GM21737 (cell line): ENCODE measurements at regions not wholly inside any gene's neighbourhood (a gene's known extent, or its start where the extent isn't known, plus 50 kb on each side); places are given as distances from the start of the nearest gene placed in this dataset.

Experiments
- ATAC-seq: cut with Tn5 transposase; IDR thresholded peaks from one replicate; pipeline ENCODE4 v1.9.1; 2021; ENCODE audit warnings: mild to moderate bottlenecking, moderate library complexity; ENCODE audit not compliant: unreplicated experiment

- no peak for ATAC-seq
These were observed 90.5 kb upstream of the SPRED2 start for GRCh38 chr2:65522922-65523321.

- no peak for ATAC-seq
These were observed 86.4 kb upstream of the SPRED2 start for GRCh38 chr2:65518751-65519150.

- ATAC-seq = no peak
These were observed 82.3 kb upstream of the SPRED2 start for GRCh38 chr2:65514555-65515195.

- no peak for ATAC-seq
These were observed 80.4 kb upstream of the SPRED2 start for GRCh38 chr2:65512783-65513182.

GRCh38 chr2:65511306-65511705, 78.9 kb upstream of the SPRED2 start:
- no peak for ATAC-seq

- no peak for ATAC-seq
These were observed 75.8 kb upstream of the SPRED2 start for GRCh38 chr2:65508225-65508624.

- no peak for ATAC-seq
These were observed 75.0 kb upstream of the SPRED2 start for GRCh38 chr2:65507102-65508069.

GRCh38 chr2:65504814-65505697, 72.7 kb upstream of the SPRED2 start:
- ATAC-seq = no peak

GRCh38 chr2:65504201-65504600, 71.8 kb upstream of the SPRED2 start:
- ATAC-seq = no peak

- no peak for ATAC-seq
These were observed 71.3 kb upstream of the SPRED2 start for GRCh38 chr2:65503746-65504145.

- ATAC-seq = no peak
These were observed 69.4 kb upstream of the SPRED2 start for GRCh38 chr2:65501836-65502235.

GRCh38 chr2:65501074-65501473, 68.7 kb upstream of the SPRED2 start:
- no peak for ATAC-seq

GRCh38 chr2:65500310-65501040, 68.1 kb upstream of the SPRED2 start:
- ATAC-seq = no peak

GRCh38 chr2:65499216-65499615, 66.8 kb upstream of the SPRED2 start:
- no peak for ATAC-seq

GRCh38 chr2:65498396-65498795, 66.0 kb upstream of the SPRED2 start:
- no peak for ATAC-seq

GRCh38 chr2:65495251-65495877, 63.0 kb upstream of the SPRED2 start:
- no peak for ATAC-seq

GRCh38 chr2:65494078-65494477, 61.7 kb upstream of the SPRED2 start:
- no peak for ATAC-seq

- ATAC-seq = no peak
These were observed 59.0 kb upstream of the SPRED2 start for GRCh38 chr2:65491381-65491905.

- ATAC-seq = no peak
These were observed 57.8 kb upstream of the SPRED2 start for GRCh38 chr2:65490222-65490621.

- ATAC-seq = no peak
These were observed 56.9 kb upstream of the SPRED2 start for GRCh38 chr2:65489269-65489668.
